Activated CD8-positive, alpha-beta memory T cell treated with anti-CD3 and anti-CD28 coated beads for 36 hours (primary cell): ENCODE measurements at regions not wholly inside any gene's neighbourhood (a gene's known extent, or its start where the extent isn't known, plus 50 kb on each side); places are given as distances from the start of the nearest gene placed in this dataset.

Source experiments
- CTCF ChIA-PET: fragments of 350-600 bp; sonication (Branson Sonifier 250); formaldehyde crosslinking; loops from one replicate; lab custom pipeline; 2021; ENCODE audit warnings: antibody characterized with exemption; lab: Charles Lee
- POLR2A ChIA-PET: fragments of 350-600 bp; sonication (Branson Sonifier 250); formaldehyde crosslinking; loops from one replicate; lab custom pipeline; 2021; ENCODE audit warnings: antibody characterized with exemption; lab: Charles Lee

GRCh38 chr4:180542445-180543100 is 1700.6 kb upstream of the TENM3 start:
- CTCF ChIA-PET: no interaction called here
- POLR2A ChIA-PET: no interaction called here

GRCh38 chr4:180550106-180550505 is 1693.1 kb upstream of the TENM3 start:
- ChIA-PET CTCF (no interaction called here), POLR2A (no interaction called here)

- CTCF ChIA-PET: no interaction called here
- POLR2A ChIA-PET: no interaction called here
Observed at GRCh38 chr4:180557348-180557747, 1685.9 kb upstream of the TENM3 start.

- POLR2A ChIA-PET: no interaction called here
- CTCF ChIA-PET: no interaction called here
Observed at GRCh38 chr4:180557950-180558349, 1685.3 kb upstream of the TENM3 start.

GRCh38 chr4:180558427-180558826 is 1684.8 kb upstream of the TENM3 start:
- ChIA-PET CTCF (no interaction called here), POLR2A (no interaction called here)

- ChIA-PET CTCF (no interaction called here), POLR2A (no interaction called here)
Observed at GRCh38 chr4:180560896-180561295, 1682.3 kb upstream of the TENM3 start.

- POLR2A ChIA-PET: no interaction called here
- CTCF ChIA-PET: no interaction called here
Observed at GRCh38 chr4:180564026-180564425, 1679.2 kb upstream of the TENM3 start.

GRCh38 chr4:180564448-180564847 is 1678.8 kb upstream of the TENM3 start:
- CTCF ChIA-PET: no interaction called here
- POLR2A ChIA-PET: no interaction called here

- ChIA-PET CTCF (no interaction called here), POLR2A (no interaction called here)
Observed at GRCh38 chr4:180565856-180566431, 1677.3 kb upstream of the TENM3 start.

GRCh38 chr4:180566492-180566891 is 1676.7 kb upstream of the TENM3 start:
- POLR2A ChIA-PET: no interaction called here
- CTCF ChIA-PET: no interaction called here

- POLR2A ChIA-PET: no interaction called here
- CTCF ChIA-PET: no interaction called here
Observed at GRCh38 chr4:180567080-180567479, 1676.1 kb upstream of the TENM3 start.

GRCh38 chr4:180571516-180572055 is 1671.6 kb upstream of the TENM3 start:
- ChIA-PET CTCF (no interaction called here), POLR2A (no interaction called here)

GRCh38 chr4:180578175-180578574 is 1665.0 kb upstream of the TENM3 start:
- CTCF ChIA-PET: no interaction called here
- POLR2A ChIA-PET: no interaction called here

GRCh38 chr4:180581061-180581460 is 1662.1 kb upstream of the TENM3 start:
- CTCF ChIA-PET: no interaction called here
- POLR2A ChIA-PET: no interaction called here

GRCh38 chr4:180587379-180587778 is 1655.8 kb upstream of the TENM3 start:
- ChIA-PET POLR2A (no interaction called here), CTCF (no interaction called here)

GRCh38 chr4:180589575-180589974 is 1653.6 kb upstream of the TENM3 start:
- POLR2A ChIA-PET: no interaction called here
- CTCF ChIA-PET: no interaction called here

GRCh38 chr4:180596888-180597483 is 1646.2 kb upstream of the TENM3 start:
- ChIA-PET CTCF (no interaction called here), POLR2A (no interaction called here)

GRCh38 chr4:180598281-180598680 is 1644.9 kb upstream of the TENM3 start:
- ChIA-PET POLR2A (no interaction called here), CTCF (no interaction called here)

- ChIA-PET CTCF (no interaction called here), POLR2A (no interaction called here)
Observed at GRCh38 chr4:180603791-180604190, 1639.4 kb upstream of the TENM3 start.

GRCh38 chr4:180610324-180610723 is 1632.9 kb upstream of the TENM3 start:
- POLR2A ChIA-PET: no interaction called here
- CTCF ChIA-PET: no interaction called here

- ChIA-PET POLR2A (no interaction called here), CTCF (no interaction called here)
Observed at GRCh38 chr4:180615746-180616145, 1627.5 kb upstream of the TENM3 start.
